LNCaP clone FGC (cell line): ENCODE measurements at regions not wholly inside any gene's neighbourhood (a gene's known extent, or its start where the extent isn't known, plus 50 kb on each side); places are given as distances from the start of the nearest gene placed in this dataset.

Source experiments
- DNase-seq: peaks from one replicate; pipeline ENCODE4 v3.0.0-alpha.2; 2011; ENCODE audit warnings: low read depth
- H3K4me3 ChIP-seq: 2 replicates; pipeline ENCODE4 v1.5.1; 2011; ENCODE audit warnings: mild to moderate bottlenecking, low read depth, low read length, control low read depth
- TF ChIP-seq, protein P1 (sequence below): IDR thresholded peaks from 2 replicates; pipeline ENCODE4 v1.5.1; 2012; ENCODE audit warnings: mild to moderate bottlenecking; ENCODE audit not compliant: control insufficient read depth, insufficient read depth; ENCODE audit errors: extremely low read depth

GRCh38 chr22:44401783-44402110, 89.0 kb upstream of the SHISAL1 start:
- TF ChIP-seq, protein P1, sequence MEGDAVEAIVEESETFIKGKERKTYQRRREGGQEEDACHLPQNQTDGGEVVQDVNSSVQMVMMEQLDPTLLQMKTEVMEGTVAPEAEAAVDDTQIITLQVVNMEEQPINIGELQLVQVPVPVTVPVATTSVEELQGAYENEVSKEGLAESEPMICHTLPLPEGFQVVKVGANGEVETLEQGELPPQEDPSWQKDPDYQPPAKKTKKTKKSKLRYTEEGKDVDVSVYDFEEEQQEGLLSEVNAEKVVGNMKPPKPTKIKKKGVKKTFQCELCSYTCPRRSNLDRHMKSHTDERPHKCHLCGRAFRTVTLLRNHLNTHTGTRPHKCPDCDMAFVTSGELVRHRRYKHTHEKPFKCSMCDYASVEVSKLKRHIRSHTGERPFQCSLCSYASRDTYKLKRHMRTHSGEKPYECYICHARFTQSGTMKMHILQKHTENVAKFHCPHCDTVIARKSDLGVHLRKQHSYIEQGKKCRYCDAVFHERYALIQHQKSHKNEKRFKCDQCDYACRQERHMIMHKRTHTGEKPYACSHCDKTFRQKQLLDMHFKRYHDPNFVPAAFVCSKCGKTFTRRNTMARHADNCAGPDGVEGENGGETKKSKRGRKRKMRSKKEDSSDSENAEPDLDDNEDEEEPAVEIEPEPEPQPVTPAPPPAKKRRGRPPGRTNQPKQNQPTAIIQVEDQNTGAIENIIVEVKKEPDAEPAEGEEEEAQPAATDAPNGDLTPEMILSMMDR: no peak
- DNase-seq: no peak
- H3K4me3 ChIP-seq: no peak overlapping the region

DNA sequence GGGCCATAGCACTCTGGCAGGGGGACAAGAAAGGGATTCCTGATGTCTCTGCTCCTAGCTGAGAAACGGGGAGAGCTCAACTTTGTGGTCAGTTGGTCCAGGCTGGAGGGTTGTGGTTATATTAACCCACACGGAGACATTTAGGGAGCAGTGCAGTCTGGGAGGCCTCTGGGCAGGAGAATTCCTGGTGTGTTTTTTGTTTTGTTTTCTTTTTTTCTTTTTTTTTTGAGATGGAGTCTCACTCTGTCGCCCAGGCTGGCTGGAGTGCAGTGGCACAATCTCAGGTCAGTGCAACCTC, 88.0 kb upstream of the SHISAL1 start:
- TF ChIP-seq, protein P1: no peak
- H3K4me3 ChIP-seq: no peak overlapping the region
- no peak for DNase-seq

GRCh38 chr22:44399906-44400762, 87.4 kb upstream of the SHISAL1 start:
- no peak overlapping the region for H3K4me3 ChIP-seq
- TF ChIP-seq, protein P1: no peak
- DNase-seq: no peak

GRCh38 chr22:44398856-44399837, 86.4 kb upstream of the SHISAL1 start:
- DNase-seq: no peak
- no peak overlapping the region for H3K4me3 ChIP-seq
- TF ChIP-seq, protein P1: no peak

DNA sequence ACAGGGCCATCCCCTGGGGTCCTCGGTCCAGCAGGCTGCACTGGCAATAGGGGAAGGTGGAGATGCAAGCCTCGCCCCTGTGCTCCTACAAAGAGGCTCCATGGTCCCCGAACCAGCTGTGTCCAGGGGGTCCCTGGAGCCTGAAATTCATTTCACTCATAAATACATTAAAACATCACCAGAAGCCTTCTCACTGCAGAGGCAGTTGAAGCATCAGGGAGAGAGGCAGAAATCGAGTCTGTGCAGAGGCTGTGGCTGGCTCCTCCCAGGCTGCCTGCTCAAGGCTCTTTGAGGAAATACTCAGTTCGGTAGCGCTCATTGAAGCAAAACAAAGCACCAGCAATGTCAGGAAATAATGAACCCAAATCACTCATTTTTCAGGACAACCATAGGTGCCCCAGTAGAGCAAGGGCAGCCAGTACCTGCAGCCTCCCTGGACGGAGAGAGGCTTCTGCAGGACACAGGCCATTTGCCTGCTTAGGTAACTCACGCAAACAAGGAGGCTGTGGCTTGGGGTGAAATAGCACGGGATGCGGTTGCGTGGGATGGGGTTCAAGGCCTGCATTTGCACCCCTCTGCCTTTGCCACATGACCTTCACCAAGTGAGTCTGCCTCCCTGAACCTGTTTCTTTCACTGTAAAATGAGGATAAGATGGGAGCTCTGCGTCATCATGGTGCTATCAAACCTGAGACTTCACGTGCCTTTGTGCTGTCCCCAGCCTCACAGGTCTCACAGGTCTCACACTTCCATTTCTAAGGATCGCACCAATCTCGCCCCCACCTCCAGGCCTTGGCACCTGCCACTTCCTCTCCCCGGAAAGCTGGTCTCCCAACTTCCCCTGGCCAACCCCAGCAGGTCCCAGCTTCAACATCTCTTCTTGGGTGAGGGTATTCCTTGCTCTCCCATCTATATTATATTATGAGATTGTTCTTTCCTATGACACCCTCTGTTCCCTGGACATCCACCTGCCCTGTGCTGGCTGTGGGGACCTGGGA, 84.3 kb upstream of the SHISAL1 start:
- DNase-seq: no peak
- no peak overlapping the region for H3K4me3 ChIP-seq
- TF ChIP-seq, protein P1: no peak

GRCh38 chr22:44396021-44396726, 83.4 kb upstream of the SHISAL1 start:
- TF ChIP-seq, protein P1: no peak
- DNase-seq: no peak
- no peak overlapping the region for H3K4me3 ChIP-seq
